ENCODE measurements at regions not wholly inside any gene's neighbourhood (a gene's known extent, or its start where the extent isn't known, plus 50 kb on each side); places are given as distances from the start of the nearest gene placed in this dataset.
A peak's percentile ranks its signal among the peaks of the same experiment; 100 is the strongest.

DNA sequence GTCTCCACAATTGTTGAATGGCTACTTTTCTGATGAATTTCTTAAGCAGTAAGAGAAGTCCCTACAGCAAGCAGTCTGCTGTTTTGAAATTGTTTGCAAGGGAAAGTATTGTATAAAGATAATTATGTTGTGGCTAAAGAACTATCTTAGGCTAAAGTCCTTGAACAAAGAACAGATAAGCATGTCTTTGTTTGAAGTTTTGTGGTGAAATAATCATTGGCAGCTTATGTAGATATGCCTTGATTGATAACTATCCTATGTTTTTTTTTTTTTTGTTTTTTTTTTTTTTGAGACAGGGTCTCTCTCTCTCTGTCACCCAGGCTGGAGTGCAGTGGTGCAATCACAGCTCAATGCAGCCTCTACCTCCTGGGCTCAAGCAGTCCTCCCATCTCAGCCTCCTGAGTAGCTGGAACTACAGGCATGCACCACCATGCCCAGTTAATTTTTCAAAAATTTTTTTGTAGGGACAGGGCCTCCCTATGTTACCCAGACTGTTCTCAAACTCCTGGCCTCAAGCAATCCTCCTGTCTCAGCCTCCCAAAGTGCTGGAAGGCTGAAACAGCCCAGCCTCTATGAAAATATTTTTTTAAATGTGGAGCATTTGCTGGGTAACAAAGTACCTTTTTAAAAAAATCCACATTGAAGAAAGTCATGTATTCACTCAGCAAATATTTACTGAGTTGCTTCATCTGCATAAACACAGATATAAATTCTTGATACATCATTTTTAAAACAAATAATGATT lies 80.8 kb downstream of the LLPH start:
- ChIA-PET POLR2A (interaction anchor here (1.2 to 1.9 kb wide), 5 partner anchors 9 to 227 kb away, joined by 3 to 8 read pairs (median 5); no protein-coding TSS in a partner anchor), CTCF (ENCODE audit: low intra/inter-chr PET ratio, low total read pairs) (interaction anchor here (0.8 to 1.4 kb wide), 2 partner anchors 17 to 66 kb away, joined by 3 read pairs; no protein-coding TSS in a partner anchor)
- intact Hi-C loops (cut with micrococcal nuclease; ENCODE audit: unreplicated experiment), result loop anchor here (5.0 kb wide), 1 partner anchor 212 kb away; no protein-coding TSS in a partner anchor
- peak; percentile 90 for DNase-seq (ENCODE audit: low spot score)
- Histone ChIP-seq H3K9ac (ENCODE audit: insufficient read depth, low read depth, low read length) (peak overlapping the region; percentile 33), H3K4me2 (ENCODE audit: low read depth, low read length) (peak overlapping the region; percentile 37), H3K4me1 (ENCODE audit: insufficient read depth, low read length) (peaks cover 78% of the 10 kb centered on the region), H3K36me3 (replicated peaks in 1 of 2; ENCODE audit: control insufficient read depth in 1 of 2, insufficient read depth in 2 of 2, low read length in 2 of 2) (no peaks in the 10 kb centered on the region), H3K4me3 (replicated peaks in 1 of 3; ENCODE audit: insufficient read depth in 1 of 3, low read depth in 2 of 3, low read length in 3 of 3) (no peak overlapping the region; a peak in 1 of 6 replicates), H3K79me2 (ENCODE audit: insufficient read depth, low read length) (no peaks in the 10 kb centered on the region), H3K27ac (ENCODE audit: extremely low read length, insufficient read depth, low read length) (peak overlapping the region; percentile 82), H4K20me1 (ENCODE audit: insufficient read depth, low read length) (no peaks in the 10 kb centered on the region), H2AFZ (ENCODE audit: low read length) (no peak overlapping the region), H3K9me3 (ENCODE audit: low read length) (no peaks in the 10 kb centered on the region), H3K27me3 (ENCODE audit: control insufficient read depth in 1 of 2, insufficient read depth in 2 of 2, low read length in 2 of 2) (no peaks in the 10 kb centered on the region)
- in situ Hi-C loops (cut with HindIII; ENCODE audit: extremely low pct_ligation_motif_present, low pct_unique_long_range_greater_than_20kb), result no loop called here
- ATAC-seq, result peak; percentile 58
- FAIRE-seq, result no peak
- no TSS peak for BruUV-seq (replicated peaks)
- TF ChIP-seq ZNF775 (CRISPR knock-in tag; IDR thresholded peaks at IDR 0.05; ENCODE audit: borderline replicate concordance), result no peak
- TF ChIP-seq ZNF703 (CRISPR knock-in tag; IDR thresholded peaks at IDR 0.05; ENCODE audit: borderline replicate concordance), result no peak
- no peak for TF ChIP-seq AKAP8 (CRISPR knock-in tag; IDR thresholded peaks at IDR 0.05)
- no peak for TF ChIP-seq HNRNPLL (IDR thresholded peaks at IDR 0.05; ENCODE audit: low read depth, low read length, poor library complexity, severe bottlenecking)
- peak; percentile 63; the same call in 1 of the 2 replicates for TF ChIP-seq CHD4 (IDR thresholded peaks at IDR 0.05; ENCODE audit: borderline replicate concordance, low read length)
- peak; percentile 71 for TF ChIP-seq POGZ (CRISPR knock-in tag; IDR thresholded peaks at IDR 0.05)
- TF ChIP-seq SOX13 (IDR thresholded peaks at IDR 0.05), result no peak
- peak in 1 of 2 experiments; percentile 58; a peak in 1 of 4 replicates for TF ChIP-seq SOX13 (CRISPR knock-in tag; conservative IDR thresholded peaks at IDR 0.05 in 1 of 2, IDR thresholded peaks at IDR 0.05 in 1 of 2)
- TF ChIP-seq EP300 (IDR thresholded peaks at IDR 0.05; ENCODE audit: low read depth in 2 of 2, low read length in 2 of 2), result peak in 1 of 2 experiments; percentile 79; a peak in 2 of 4 replicates
- no peak for TF ChIP-seq EP300 (CRISPR knock-in tag; IDR thresholded peaks at IDR 0.05; ENCODE audit: borderline replicate concordance)
- TF ChIP-seq PHF21A (CRISPR knock-in tag; IDR thresholded peaks at IDR 0.05), result 0 out of 2 replicates have a peak, but pooled peaks have one; percentile 2
- no peak for TF ChIP-seq KDM5B (CRISPR knock-in tag; IDR thresholded peaks at IDR 0.05; ENCODE audit: borderline replicate concordance)
- TF ChIP-seq NFE2L2 (IDR thresholded peaks at IDR 0.05; ENCODE audit: low read length), result no peak
- no peak for TF ChIP-seq FOXP1 (IDR thresholded peaks at IDR 0.05)
- 0 out of 2 replicates have a peak, but pooled peaks have one; percentile 18 for TF ChIP-seq FOXP1 (CRISPR knock-in tag; IDR thresholded peaks at IDR 0.05)
- TF ChIP-seq ZMYM3 (CRISPR knock-in tag; IDR thresholded peaks at IDR 0.05), result peak; percentile 96
- 0 out of 2 replicates have a peak, but pooled peaks have one; percentile 8 for TF ChIP-seq ZNF543 (CRISPR knock-in tag; IDR thresholded peaks at IDR 0.05)
- TF ChIP-seq, protein P1, sequence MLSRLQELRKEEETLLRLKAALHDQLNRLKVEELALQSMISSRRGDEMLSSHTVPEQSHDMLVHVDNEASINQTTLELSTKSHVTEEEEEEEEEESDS (CRISPR knock-in tag; IDR thresholded peaks at IDR 0.05; ENCODE audit: borderline replicate concordance), result no peak
- no peak for TF ChIP-seq RBM22 (optimal IDR thresholded peaks at IDR 0.05; ENCODE audit: low read length)
- 0 out of 2 replicates have a peak, but pooled peaks have one; percentile 43 for TF ChIP-seq ELF4 (CRISPR knock-in tag; IDR thresholded peaks at IDR 0.05; ENCODE audit: borderline replicate concordance)
- TF ChIP-seq REPIN1 (CRISPR knock-in tag; IDR thresholded peaks at IDR 0.05; ENCODE audit: borderline replicate concordance, low read depth), result peak; percentile 8; the same call in 1 of the 2 replicates
- TF ChIP-seq, protein P2, sequence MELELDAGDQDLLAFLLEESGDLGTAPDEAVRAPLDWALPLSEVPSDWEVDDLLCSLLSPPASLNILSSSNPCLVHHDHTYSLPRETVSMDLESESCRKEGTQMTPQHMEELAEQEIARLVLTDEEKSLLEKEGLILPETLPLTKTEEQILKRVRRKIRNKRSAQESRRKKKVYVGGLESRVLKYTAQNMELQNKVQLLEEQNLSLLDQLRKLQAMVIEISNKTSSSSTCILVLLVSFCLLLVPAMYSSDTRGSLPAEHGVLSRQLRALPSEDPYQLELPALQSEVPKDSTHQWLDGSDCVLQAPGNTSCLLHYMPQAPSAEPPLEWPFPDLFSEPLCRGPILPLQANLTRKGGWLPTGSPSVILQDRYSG (CRISPR knock-in tag; IDR thresholded peaks at IDR 0.05), result 0 out of 2 replicates have a peak, but pooled peaks have one; percentile 42
- peak; percentile 42 for TF ChIP-seq CEBPG (CRISPR knock-in tag; IDR thresholded peaks at IDR 0.05)

Measured in HepG2 (cell line).